ENCODE measurements at regions not wholly inside any gene's neighbourhood (a gene's known extent, or its start where the extent isn't known, plus 50 kb on each side); places are given as distances from the start of the nearest gene placed in this dataset.

DNA sequence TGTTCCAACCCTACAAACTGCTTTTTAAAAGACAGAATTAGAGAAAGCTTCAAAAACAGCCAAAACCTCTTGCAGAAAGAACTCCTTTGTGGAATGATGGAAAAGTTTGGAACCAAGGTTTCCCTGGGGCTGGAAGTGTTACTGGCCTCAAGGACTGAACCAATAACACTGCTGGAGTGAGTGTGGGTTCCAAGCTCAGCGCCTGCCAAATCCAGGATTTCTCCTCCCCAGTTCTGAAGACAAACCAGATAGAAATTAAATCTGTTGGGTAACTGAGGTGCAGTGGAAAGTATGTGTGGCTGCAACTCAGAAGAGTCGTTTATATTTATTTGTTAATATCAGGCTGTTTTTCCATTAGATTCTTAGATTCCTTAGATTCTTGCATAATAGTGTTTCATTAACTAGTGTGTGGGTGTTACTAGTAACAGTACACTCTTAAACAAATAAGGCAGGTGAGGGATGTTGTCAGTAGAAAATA lies 66.5 kb upstream of the FNDC3B start:
- TF ChIP-seq, protein P1, sequence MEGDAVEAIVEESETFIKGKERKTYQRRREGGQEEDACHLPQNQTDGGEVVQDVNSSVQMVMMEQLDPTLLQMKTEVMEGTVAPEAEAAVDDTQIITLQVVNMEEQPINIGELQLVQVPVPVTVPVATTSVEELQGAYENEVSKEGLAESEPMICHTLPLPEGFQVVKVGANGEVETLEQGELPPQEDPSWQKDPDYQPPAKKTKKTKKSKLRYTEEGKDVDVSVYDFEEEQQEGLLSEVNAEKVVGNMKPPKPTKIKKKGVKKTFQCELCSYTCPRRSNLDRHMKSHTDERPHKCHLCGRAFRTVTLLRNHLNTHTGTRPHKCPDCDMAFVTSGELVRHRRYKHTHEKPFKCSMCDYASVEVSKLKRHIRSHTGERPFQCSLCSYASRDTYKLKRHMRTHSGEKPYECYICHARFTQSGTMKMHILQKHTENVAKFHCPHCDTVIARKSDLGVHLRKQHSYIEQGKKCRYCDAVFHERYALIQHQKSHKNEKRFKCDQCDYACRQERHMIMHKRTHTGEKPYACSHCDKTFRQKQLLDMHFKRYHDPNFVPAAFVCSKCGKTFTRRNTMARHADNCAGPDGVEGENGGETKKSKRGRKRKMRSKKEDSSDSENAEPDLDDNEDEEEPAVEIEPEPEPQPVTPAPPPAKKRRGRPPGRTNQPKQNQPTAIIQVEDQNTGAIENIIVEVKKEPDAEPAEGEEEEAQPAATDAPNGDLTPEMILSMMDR (IDR thresholded peaks at IDR 0.05; ENCODE audit: low read length), result no peak
- no peak for TF ChIP-seq EZH2 (optimal IDR thresholded peaks at IDR 0.05; ENCODE audit: low read depth, low read length)
